ENCODE measurements at regions not wholly inside any gene's neighbourhood (a gene's known extent, or its start where the extent isn't known, plus 50 kb on each side); places are given as distances from the start of the nearest gene placed in this dataset.
"Not testable (repeated sequence)": the region's sequence is repeated elsewhere in the genome, so short reads cannot be mapped to it uniquely, and the experiment has no call there.

GRCh38 chrX:73937843-73938242 is 85.3 kb upstream of the XIST start:
- TF ChIP-seq POLR2A, CTCF (IDR thresholded peaks at IDR 0.05): not testable (repeated sequence)
